ENCODE measurements at regions not wholly inside any gene's neighbourhood (a gene's known extent, or its start where the extent isn't known, plus 50 kb on each side); places are given as distances from the start of the nearest gene placed in this dataset.

DNA sequence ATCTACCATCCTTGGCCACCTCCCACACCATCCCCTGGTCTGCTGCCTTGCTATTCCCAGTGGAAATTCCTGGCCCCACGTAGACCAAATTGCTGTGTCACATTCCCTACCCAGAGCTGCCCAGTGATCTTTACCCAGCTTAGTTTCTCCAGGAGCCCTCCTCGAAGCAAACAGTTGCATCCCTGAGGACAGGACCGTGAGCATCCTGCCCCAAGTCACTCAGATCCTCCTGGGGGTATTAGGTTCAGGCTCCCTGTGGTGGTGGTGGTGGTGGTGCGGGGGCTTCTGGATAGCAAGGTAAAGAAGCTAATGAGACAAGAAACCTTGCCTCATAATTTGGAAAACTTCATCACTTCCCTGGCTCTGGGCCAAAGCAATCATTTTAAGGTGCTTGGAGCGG is 58.4 kb upstream of the RBM15 start:
- Histone ChIP-seq H3K36me3 (ENCODE audit: low read depth) (no peaks in the 10 kb centered on the region), H3K4me3 (ENCODE audit: severe bottlenecking) (no peak overlapping the region), H3K9me3 (ENCODE audit: severe bottlenecking) (no peaks in the 10 kb centered on the region), H3K27me3 (ENCODE audit: insufficient read depth, poor library complexity, severe bottlenecking) (no peaks in the 10 kb centered on the region), H3K4me1 (ENCODE audit: insufficient read depth, poor library complexity, severe bottlenecking) (no peaks in the 10 kb centered on the region), H3K27ac (ENCODE audit: poor library complexity, severe bottlenecking) (no peak overlapping the region)
- ATAC-seq (ENCODE audit: low read depth) (no peak), DNase-seq (ENCODE audit: low spot score) (no peak)
- TF ChIP-seq CTCF (IDR thresholded peaks at IDR 0.05; ENCODE audit: poor library complexity, severe bottlenecking), result no peak

DNA sequence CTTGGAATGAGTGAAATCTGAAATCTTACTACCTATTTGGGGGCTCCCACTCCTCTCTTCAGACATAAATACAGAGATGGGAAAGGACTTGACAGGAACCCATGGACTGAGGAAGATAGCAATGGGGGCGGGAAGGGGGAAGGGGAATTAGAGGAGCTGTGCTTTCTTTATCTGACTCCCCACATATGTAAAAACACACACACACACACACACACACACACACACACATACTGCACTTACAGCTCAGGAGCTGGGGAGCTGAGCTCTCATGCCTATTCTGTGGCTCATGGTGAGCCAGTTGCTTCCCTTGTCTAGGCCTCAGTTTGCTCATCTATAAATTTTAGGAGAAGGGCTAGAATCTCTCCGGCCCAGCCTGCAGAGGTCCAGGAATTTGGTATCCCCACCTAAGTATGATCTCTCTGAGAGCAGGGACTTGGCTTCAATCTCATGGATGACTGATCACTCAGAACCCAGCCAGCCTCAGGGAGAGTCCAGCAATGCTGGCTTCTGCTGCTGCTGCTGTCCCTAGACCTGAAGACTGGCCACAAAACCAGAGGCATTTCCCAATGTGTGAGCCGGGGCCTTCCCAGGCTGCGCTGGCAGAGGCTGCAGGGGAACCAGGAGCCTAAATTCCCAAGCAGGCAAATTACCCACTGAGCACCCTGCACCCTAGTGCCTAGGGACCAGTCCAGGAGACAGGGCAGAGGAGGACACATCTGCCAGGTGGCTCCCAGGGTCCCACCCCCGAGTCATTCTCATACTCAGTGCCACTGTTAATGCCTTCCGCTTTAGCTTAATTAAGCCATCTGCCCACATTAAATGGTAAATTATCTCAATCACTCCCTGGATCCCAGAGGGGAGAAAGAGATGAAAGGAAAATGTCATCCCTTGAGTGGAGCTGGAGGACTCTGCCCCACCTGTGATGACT is 57.5 kb upstream of the RBM15 start:
- H3K27ac ChIP-seq (ENCODE audit: poor library complexity, severe bottlenecking), result no peak overlapping the region
- no peak for DNase-seq (ENCODE audit: low spot score)
- no peaks in the 10 kb centered on the region for H3K4me1 ChIP-seq (ENCODE audit: insufficient read depth, poor library complexity, severe bottlenecking)
- H3K4me3 ChIP-seq (ENCODE audit: severe bottlenecking), result no peak overlapping the region
- no peaks in the 10 kb centered on the region for H3K36me3 ChIP-seq (ENCODE audit: low read depth)
- no peak for TF ChIP-seq CTCF (IDR thresholded peaks at IDR 0.05; ENCODE audit: poor library complexity, severe bottlenecking)
- no peak for ATAC-seq (ENCODE audit: low read depth)
- H3K27me3 ChIP-seq (ENCODE audit: insufficient read depth, poor library complexity, severe bottlenecking), result no peaks in the 10 kb centered on the region
- no peaks in the 10 kb centered on the region for H3K9me3 ChIP-seq (ENCODE audit: severe bottlenecking)

DNA sequence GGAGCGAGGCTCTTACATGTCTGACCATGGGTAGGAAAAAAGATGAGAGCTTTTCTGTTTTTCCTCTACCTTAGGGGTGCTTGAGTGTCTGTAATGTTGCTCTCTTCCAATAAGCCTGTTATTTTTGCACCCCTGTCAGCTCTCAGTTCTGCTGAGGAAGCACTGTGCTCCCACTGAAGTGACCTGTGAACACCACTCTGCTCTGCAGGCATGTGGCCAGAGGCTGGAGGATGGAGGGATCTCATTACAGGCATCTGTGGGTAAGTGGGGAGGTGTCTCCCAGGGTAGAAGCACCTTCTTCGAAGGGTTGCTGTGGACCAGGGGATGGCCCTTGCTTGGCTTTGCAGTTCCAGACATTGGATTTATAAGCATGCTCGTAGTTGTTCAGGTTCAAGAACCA is 56.8 kb upstream of the RBM15 start:
- no peak for TF ChIP-seq CTCF (IDR thresholded peaks at IDR 0.05; ENCODE audit: poor library complexity, severe bottlenecking)
- ATAC-seq (ENCODE audit: low read depth) (no peak), DNase-seq (ENCODE audit: low spot score) (no peak)
- Histone ChIP-seq H3K27ac (ENCODE audit: poor library complexity, severe bottlenecking) (no peak overlapping the region), H3K9me3 (ENCODE audit: severe bottlenecking) (no peaks in the 10 kb centered on the region), H3K36me3 (ENCODE audit: low read depth) (no peaks in the 10 kb centered on the region), H3K27me3 (ENCODE audit: insufficient read depth, poor library complexity, severe bottlenecking) (no peaks in the 10 kb centered on the region), H3K4me1 (ENCODE audit: insufficient read depth, poor library complexity, severe bottlenecking) (no peaks in the 10 kb centered on the region), H3K4me3 (ENCODE audit: severe bottlenecking) (no peak overlapping the region)

DNA sequence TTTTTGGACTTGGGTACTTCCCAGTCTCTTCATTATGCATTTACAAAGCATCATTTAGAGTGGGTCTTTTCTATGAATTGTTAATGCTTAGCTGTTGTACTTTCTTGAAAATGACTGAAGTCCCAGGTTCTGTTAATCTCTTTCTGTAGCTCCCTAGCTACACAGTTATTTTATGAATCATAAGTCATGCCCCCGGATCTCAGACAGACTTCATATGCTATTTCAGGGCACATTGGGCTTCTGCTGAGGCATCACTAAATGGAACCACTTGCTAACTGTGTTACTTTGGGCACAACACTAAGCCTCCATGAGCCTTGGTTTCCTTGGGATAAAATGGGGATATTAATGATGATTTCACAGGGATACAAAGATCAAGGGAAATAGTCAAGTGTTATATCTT is 55.5 kb upstream of the RBM15 start:
- TF ChIP-seq CTCF (IDR thresholded peaks at IDR 0.05; ENCODE audit: poor library complexity, severe bottlenecking), result no peak
- DNase-seq (ENCODE audit: low spot score), result no peak
- no peak overlapping the region for H3K27ac ChIP-seq (ENCODE audit: poor library complexity, severe bottlenecking)

GRCh38 chr1:110285316-110285715 is 53.9 kb upstream of the RBM15 start:
- TF ChIP-seq CTCF (IDR thresholded peaks at IDR 0.05; ENCODE audit: poor library complexity, severe bottlenecking), result no peak

More for the DNA sequence above, 55.5 kb upstream of the RBM15 start:
- H3K4me1 ChIP-seq (ENCODE audit: insufficient read depth, poor library complexity, severe bottlenecking), result no peaks in the 10 kb centered on the region
- ATAC-seq (ENCODE audit: low read depth), result no peak
- H3K27me3 ChIP-seq (ENCODE audit: insufficient read depth, poor library complexity, severe bottlenecking), result no peaks in the 10 kb centered on the region
- no peak overlapping the region for H3K4me3 ChIP-seq (ENCODE audit: severe bottlenecking)
- H3K36me3 ChIP-seq (ENCODE audit: low read depth), result no peaks in the 10 kb centered on the region
- no peaks in the 10 kb centered on the region for H3K9me3 ChIP-seq (ENCODE audit: severe bottlenecking)

More at GRCh38 chr1:110285316-110285715, 53.9 kb upstream of the RBM15 start:
- H3K27me3 ChIP-seq (ENCODE audit: insufficient read depth, poor library complexity, severe bottlenecking), result no peaks in the 10 kb centered on the region
- ATAC-seq (ENCODE audit: low read depth) (no peak), DNase-seq (ENCODE audit: low spot score) (no peak)
- H3K4me3 ChIP-seq (ENCODE audit: severe bottlenecking), result no peak overlapping the region
- no peaks in the 10 kb centered on the region for H3K4me1 ChIP-seq (ENCODE audit: insufficient read depth, poor library complexity, severe bottlenecking)
- H3K9me3 ChIP-seq (ENCODE audit: severe bottlenecking), result no peaks in the 10 kb centered on the region
- no peak overlapping the region for H3K27ac ChIP-seq (ENCODE audit: poor library complexity, severe bottlenecking)
- H3K36me3 ChIP-seq (ENCODE audit: low read depth), result no peaks in the 10 kb centered on the region

Data from RWPE2 (cell line).